Erythroblast (primary cell): ENCODE measurements at regions not wholly inside any gene's neighbourhood (a gene's known extent, or its start where the extent isn't known, plus 50 kb on each side); places are given as distances from the start of the nearest gene placed in this dataset.

Experiments
- GATA1 ChIP-seq: IDR thresholded peaks from 2 replicates; pipeline ENCODE4 v1.6.1; 2011; ENCODE audit warnings: low read depth, mild to moderate bottlenecking, control low read depth, low read length, moderate library complexity
- POLR2A ChIP-seq: IDR thresholded peaks from 2 replicates; pipeline ENCODE4 v1.6.1; 2011; ENCODE audit warnings: mild to moderate bottlenecking, low read length

GRCh38 chr3:72245183-72245811 lies 460.3 kb upstream of the PROK2 start:
- TF ChIP-seq POLR2A, result no peak
- TF ChIP-seq GATA1, result no peak
